HG03108 (cell line): ENCODE measurements at regions not wholly inside any gene's neighbourhood (a gene's known extent, or its start where the extent isn't known, plus 50 kb on each side); places are given as distances from the start of the nearest gene placed in this dataset.
A peak's percentile ranks its signal among the peaks of the same experiment; 100 is the strongest.
"Not testable (repeated sequence)": the region's sequence is repeated elsewhere in the genome, so short reads cannot be mapped to it uniquely, and the experiment has no call there.

Source experiments
- ATAC-seq: cut with Tn5 transposase; IDR thresholded peaks from one replicate; pipeline ENCODE4 v1.9.1; 2021; ENCODE audit warnings: moderate library complexity; ENCODE audit not compliant: unreplicated experiment

DNA sequence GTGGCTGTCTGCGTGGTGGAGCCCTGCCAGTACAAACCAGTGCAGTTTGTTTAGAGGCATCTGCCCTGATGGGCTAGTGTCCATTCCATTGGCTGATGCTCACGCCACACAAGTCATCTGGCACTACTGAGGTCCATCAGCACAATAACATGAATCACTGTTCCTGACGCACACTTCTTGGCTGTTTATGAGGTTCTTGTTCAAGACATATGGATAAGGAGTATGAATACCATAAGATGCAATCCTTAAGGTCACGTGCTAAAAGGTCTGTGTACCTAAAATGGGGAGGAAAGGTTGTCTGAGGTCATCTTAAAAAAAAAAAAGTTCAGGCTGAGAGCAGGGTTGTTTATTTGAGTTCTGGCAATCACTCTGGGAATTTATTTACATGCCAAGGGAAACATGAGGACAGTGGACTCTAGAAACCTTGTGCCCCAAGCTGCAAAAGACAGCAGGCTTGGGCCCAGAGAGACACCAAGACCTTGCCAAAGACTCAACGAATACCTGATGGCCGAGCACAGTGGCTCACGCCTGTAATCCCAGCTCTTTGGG, 54.1 kb upstream of the SHLD1 start:
- no peak for ATAC-seq

DNA sequence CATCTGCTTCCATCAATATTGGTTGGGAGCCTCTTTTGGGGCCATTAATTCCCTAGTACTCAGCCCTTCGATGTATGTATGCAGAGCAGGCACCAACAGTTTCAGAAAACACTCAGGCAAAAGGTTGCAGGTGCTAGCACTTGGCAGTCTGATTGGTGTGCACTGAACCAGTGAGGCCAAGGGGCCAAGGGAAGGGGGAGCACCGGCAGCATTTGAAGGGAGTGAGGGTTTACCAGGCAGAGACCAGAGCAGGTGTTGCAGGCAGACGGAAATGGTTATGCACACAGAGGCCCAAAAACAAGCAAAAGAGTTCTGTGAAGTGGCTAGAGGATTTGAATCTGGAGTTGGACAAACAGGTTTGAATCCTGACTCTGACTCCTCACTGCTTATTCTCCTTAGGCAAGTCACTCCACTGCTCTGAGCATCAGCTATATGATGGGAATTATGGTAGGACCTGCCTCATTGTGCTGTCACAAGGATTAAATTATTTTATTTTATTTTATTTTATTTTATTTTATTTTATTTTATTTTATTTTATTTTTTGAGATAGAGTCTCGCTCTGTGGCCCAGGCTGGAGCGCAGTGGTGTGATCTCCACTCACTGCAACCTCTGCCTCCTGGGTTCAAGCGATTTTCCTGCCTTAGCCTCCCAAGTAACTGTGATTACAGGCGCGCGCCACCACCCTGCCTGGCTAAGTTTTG, 58.1 kb upstream of the SHLD1 start:
- ATAC-seq: peak; percentile 100

DNA sequence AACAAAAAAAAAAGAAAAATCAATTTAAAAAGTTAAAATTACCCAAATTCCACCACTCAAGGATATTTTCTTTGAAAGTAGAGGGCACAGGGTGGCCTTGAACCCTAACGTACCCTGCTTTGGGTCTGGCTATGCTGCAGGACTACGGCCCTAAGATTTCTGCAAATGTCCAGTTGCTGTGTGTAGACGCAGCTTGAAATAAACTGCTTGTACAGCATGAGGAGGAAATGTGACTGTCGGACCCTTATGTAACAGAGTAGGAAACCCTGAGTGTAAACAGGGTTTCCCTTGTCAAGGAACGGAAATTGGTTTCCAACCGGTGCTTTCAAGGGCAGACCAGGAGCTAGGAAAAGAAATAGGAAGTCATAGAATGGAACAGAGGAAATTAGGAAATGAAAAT, 60.7 kb upstream of the SHLD1 start:
- ATAC-seq: no peak

DNA sequence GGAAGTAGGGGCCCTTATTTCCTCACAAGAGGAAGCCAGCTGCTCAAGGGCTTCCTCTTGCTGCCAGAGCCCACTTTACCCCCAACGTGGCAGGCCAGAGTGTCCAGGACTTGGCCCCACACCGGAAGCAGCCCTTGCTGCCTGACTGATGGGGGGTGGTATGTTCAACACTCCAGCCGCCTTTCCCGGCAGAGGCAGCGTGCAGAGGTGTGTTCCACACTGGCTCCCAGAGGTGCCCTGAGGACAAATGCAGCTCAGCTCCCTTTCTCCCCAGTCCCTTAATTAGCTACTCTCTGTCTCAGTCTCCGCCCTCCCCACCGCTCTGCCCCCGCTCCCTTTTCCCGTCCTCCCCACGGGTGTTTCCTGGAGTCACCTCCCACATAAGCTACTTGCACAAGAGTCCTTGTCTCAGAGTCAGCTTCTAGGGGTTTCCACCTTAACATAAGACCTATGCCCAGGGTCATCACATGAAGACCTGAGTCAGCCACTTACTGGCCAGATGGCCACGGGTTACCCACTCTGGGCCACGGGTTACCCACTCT, 61.7 kb upstream of the SHLD1 start:
- ATAC-seq: no peak

DNA sequence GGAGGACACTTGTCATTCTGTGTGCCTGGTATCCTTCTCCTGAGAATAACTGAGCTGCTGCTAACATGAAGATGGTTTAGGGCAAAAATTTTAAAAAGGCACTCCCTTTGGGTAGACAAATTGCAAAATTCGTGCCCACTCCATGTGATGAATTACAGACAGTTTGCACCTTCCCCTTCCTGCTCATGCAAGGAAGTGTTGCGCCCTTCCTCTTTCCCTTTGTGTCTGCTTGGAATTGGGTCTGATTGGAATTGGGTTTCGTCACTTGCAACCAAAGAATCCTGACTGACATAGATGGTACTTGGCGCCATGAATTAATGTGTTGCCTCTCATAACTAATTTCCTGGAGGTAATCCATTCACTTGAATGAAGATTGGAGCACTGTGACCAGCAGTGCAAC, 62.3 kb upstream of the SHLD1 start:
- no peak for ATAC-seq

DNA sequence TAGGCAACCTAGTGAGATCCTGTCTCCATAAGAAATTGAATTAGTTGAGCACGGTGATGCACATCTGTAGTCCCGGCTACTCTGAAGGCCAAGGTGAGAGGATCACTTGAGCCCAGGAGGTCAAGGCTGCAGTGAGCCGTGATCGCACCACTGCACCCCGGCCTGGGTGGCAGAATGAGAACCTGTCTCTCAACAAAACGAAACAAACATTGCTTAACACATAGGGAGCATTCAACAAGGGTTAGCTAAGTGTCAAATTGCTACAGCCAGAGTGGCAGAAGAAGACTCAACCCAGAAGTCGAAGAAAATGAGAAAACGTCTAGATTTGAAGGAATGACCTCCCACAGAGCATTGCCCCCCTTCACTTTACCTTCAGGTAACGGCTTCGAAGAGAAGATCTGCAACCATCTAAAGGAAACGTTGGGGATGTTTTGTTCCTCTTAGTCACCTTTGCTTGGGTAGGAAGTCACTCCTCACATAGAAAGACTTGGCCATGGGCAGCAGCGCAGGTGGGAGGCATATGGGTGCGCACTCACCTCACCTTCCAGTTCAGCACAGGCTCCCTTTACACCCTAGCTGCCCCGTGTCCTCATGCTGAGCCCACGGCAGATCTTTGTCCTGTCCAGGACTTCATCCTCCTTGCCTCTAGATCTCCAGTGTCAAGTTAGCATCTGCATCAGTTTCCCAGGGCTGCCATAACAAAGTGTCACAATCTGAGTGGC, 63.7 kb upstream of the SHLD1 start:
- no peak for ATAC-seq

DNA sequence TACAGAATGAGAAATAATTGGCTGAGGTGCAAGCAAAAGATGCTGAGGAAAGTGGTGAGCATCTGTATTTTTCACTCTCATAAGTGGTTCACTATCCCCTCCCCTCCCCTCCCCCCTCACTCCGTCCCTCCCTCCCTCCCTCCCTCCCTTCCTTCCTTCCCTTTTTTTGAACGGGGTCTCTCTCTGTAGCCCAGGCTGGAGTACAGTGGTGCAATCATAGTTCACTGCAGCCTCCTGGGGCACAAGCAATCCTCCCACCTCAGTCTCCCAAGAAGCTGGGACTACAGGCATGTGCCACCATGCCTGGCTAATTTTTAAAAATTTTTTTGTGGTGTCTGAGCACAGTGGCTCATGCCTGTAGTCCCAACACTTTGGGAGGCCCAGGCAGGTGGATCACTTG, 67.6 kb upstream of the SHLD1 start:
- ATAC-seq: not testable (repeated sequence)

DNA sequence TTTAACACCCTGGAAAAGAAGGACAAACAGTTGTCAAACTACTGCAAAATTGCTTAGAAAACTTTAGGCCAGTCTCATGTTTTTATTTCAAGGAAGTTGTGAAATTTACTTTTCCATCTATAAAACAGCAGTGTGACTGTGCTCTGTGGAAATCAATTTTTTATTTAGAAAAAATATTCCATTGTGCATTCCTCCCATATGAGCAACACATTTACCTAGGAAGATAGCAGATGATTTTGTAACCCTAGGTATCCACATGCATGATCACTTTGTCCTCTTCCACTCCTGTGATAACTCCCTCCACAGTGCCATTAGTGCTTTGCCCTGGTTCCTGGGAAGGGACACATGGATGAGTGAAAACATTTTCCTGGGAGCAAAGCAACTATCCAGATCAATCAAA, 69.4 kb upstream of the GPCPD1 start:
- ATAC-seq: no peak

DNA sequence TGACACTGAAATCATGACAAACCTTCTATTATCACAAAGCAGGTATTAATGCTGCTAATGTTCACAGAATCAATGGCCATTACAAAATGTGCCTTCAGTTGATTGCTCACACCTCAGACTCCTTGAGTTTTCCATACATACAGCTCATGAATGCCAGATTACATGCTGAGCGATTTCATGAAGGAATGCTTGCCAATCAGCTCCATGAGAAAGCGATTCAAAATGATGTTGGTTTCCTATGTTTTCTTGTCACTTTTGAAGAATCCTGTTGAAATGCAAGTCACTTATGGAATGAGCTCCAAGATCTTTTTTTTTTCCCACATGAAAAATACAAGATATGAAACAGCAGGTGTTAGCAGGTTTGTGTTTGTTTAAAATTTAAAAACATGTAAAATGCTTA, 68.0 kb upstream of the GPCPD1 start:
- ATAC-seq: no peak

DNA sequence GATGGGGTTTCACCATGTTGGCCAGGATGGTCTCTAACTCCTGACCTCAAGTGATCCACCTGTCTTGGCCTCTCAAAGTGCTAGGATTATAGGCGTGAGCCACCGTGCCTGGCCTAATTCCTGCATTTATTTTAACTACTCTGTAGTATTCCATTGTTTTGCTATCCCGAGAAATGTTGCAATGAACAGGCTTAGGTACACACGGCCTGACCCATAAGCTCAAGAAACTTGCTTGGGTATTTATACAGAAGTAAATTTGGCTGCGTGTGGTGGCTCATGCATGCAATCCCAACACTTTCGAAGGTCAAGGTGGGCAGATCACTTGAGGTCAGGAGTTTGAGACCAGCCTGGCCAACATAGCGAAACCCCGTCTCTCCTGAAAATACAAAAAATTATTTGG, 67.1 kb upstream of the GPCPD1 start:
- not testable (repeated sequence) for ATAC-seq

DNA sequence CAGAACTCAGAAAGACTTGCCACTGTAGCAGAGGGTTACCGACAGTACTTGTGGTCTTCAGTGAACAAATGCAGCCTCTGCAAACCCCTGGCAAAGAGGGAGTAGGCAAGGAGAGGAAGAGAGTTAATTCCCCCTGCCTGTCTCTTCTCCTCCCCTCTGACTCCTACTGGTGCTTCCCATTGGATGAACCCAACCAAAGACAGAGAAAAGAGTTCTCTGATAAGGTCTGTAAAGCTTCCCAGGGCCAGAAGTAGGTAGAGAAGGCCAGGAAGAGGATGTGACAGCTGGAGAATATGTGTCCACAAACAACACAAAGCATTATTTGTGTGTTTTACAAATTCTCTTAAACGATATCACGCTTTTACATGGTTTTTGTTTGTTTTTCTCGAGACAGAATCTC, 66.6 kb upstream of the GPCPD1 start:
- no peak for ATAC-seq

DNA sequence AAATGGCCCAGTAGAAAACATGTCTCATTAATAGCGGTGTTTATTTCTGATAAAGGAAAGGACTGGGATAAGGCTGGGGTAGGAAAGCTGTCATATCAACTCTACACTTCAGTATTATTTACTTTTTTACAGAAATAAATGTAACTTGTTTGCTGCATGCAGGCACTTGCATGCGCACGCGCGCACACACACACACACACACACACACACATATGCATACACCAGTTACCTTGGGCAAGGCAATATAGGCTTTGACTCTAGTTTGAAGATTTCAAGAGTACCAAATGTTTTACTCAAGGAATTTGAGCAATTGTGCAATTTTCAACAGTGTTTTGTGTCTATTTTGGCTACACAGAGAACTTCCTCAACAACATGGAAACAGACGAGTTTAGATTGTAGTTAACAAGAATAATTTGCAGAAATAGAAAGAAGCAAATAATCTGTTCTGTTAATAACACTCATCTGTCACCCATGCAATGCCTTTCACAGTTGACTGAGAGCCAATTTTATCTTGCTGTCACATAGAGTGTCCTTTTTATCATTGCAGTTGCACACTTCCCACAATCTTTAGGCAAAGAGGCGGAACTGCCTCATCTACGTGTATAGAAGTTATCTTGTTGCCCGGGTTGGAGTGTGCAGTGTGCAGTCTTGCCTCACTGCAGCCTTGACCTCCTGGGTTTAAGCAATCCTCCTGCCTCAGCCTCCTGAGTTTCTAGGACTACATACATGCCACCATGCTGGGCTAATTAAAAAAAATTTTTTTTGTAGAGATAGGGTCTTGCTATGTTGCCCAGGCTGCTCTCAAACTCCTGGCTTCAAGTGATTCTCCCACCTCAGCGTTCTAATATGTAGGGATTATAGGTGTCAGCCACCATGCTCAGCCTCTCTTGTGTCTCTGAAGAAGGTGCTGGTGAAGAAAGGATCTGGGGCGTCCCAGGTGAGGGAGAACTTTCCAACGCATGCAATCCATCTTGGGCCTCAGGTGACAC, 64.6 kb upstream of the GPCPD1 start:
- ATAC-seq: no peak

DNA sequence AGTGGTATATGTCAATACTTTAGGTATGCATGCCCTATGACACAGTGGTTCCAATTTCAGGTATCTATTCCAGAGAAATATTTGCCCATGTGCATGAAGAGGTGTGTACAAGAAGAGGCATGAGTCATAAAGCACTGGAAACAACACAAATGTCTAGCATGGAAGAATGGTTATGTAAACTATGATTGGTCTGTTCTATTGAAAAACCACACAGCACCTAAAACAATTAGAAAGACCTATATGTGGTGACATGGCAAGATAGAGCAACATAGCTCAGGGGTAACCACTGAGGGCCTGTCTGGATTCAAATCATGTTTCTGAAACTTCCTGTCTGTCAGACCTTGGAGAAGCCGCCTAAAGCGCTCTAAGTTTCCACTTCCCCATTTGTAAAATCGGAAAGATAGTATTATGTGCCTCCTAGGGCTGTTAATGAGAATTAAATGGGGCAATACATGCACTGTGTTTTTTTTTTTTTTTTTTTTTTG, 63.4 kb upstream of the GPCPD1 start:
- peak; percentile 86 for ATAC-seq

DNA sequence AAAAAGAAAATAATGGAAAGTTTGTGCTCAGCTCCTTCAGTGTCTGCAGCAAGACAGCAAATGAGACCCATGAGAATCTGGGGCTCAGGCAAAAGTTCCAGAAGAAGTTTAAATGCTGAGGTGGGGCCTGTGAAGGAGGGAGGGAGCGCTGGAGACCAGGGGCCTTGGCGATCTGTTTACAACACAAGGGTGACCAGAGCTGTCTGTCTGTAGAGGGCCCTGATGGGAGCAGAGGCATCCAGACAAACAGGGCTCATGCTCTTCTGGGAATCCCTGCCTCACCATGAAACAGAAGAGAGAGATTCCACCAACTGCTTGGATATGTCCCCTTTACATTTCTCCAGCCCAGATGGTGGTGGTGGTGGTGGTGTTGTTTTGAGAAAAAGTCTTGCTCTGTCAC, 60.1 kb upstream of the GPCPD1 start:
- no peak for ATAC-seq

DNA sequence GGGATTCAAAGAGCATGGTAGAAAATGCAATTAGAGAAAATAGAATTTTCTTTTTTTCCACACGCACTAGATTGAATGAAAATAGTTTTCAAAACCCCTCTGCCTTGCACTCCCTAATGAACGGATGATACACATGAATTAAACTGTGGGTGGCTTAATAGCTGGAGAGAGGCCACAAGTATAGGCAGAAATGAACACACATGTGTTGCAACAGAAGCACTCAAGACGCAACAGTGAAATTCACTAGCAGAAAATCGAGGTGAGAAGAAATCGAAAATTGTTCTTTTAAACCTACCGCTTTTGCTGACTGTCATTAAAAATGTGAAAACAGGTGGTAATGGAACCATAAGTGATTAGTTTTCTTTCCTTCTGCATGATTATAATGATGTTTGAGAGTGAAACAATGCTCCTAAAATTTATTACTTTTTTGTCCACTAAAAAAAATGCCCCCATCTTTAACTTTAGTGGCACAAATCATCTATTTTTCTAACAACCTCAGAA, 59.3 kb upstream of the GPCPD1 start:
- ATAC-seq: no peak

DNA sequence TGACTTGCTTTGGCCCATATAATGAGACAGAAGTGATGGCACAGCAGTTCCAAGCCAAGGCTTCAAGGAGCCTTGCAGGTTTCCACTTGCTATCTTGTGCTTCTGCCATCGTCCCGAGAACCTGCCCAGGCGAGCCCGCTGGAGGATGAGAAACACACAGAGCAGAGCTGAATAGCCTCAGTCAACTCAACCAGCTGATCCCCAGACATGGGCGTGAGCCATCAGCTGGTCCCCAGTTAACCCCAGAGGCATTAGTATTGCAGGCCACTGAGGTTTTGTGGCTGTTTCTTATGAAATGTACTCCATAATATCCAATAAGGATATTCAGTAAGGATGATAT, 57.7 kb upstream of the GPCPD1 start:
- ATAC-seq: no peak

DNA sequence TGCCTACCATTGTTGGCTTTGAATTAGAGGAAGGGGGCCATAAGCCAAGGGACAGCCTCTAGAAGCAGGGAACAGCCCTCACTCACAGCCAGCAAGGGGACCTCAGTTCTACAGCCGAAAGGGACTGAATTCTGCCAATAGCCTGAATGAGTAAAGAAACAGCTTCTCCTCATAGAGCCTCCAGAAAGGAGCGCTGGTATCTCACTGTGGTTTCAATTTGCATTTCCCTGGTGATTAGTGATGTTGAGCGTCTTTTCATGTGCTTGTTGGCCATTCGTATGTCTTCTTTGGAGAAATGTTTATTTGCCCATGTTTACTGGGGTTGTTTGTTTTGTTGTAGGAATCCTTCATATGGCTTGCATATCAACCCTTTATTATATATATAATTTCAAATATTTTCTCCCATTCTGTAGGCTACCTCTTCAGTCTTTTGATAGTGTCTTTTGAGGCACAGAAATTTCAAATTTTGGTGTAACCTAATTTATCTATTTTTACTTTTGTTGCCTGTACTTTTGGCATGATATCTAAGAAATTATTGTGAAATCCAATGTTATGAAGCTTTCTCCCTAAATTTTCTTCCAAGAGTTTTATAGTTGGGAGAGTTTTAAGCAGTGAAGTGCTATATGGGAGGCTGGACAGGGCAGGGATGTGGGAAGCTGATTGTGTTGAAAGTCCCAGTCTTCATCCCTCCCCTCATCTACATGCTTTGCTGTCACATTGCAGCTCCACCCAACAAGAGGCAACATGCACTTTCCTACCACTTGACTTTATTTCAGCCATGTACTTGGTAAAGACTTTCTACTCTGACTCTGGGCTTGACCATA, 57.1 kb upstream of the GPCPD1 start:
- ATAC-seq: no peak

DNA sequence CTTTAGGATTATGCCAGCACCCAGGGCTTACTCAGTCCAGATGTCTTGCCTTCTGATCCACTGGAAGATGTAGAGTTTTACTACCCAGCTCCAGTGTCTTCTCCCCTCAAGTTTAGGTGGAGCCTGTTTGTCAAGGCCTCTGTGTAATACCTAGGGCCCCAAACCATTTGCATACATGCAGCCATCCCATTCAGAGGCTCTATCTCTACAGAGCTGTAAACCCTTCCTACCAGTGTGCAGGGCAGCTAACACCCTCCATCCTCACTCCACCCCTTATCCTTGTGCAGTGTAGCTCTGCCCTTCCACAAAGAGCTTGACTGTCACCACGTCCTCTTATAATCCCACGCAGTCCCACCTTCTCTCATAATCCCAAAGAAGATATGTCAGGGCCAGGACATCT, 54.6 kb upstream of the GPCPD1 start:
- ATAC-seq: no peak

DNA sequence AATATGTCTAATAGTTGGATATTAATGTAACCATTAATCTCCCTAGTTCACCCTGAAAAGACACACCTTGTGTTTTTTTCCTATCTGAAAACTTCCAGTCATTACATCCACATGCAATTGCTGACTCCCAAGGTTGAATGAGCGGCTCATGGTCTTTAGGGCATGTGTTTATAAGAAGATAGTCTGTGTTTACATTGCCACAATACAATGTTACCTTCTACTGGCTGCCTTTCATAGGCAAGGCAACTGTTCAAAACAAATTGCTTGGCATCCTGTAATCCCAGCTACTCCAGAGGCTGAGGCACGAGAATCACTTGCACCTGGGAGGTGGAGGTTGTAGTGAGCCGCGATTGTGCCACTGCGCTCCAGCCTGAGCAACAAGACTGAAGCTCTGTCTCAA, 52.6 kb upstream of the GPCPD1 start:
- ATAC-seq: no peak

DNA sequence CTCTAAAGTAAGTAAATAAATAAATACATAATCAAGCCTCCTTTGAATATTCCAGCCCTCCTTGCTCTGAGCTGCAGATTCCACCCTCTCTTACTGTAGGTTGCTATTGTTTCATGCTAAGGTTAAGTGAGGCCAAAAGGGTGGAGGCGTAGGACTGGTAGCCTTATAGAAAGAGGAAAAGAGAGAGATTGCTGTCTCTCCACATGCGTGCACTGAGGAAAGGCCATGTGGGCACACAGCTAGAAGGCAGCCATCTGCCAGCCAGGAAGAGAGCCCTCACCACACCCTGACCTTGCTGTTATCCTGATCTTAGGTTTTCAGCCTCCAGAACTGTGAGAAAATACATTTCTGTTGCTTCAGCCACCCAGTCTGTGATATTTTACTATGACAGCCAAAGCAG, 52.0 kb upstream of the GPCPD1 start:
- no peak for ATAC-seq
